H9 (cell line): ENCODE measurements at regions not wholly inside any gene's neighbourhood (a gene's known extent, or its start where the extent isn't known, plus 50 kb on each side); places are given as distances from the start of the nearest gene placed in this dataset.
A peak's percentile ranks its signal among the peaks of the same experiment; 100 is the strongest.

Source experiments
- DNase-seq: peaks from one replicate; pipeline ENCODE4 v3.0.0-alpha.2; 2017
- H2AFZ ChIP-seq: one replicate; pipeline ENCODE4 v1.6.1; 2013; ENCODE audit warnings: mild to moderate bottlenecking, low read length, control low read depth, moderate library complexity
- H2AK5ac ChIP-seq: 2 replicates; pipeline ENCODE4 v1.6.1; 2013; ENCODE audit warnings: low read length, control low read depth, mixed read lengths; ENCODE audit not compliant: insufficient read length
- H2BK120ac ChIP-seq: one replicate; pipeline ENCODE4 v1.6.1; 2013; ENCODE audit warnings: low read depth, mild to moderate bottlenecking, low read length, control low read depth, inconsistent platforms; ENCODE audit not compliant: poor library complexity, severe bottlenecking
- H2BK12ac ChIP-seq: 2 replicates; pipeline ENCODE4 v1.6.1; 2013; ENCODE audit warnings: low read length, control low read depth, mixed read lengths, low read depth; ENCODE audit not compliant: insufficient read length
- H2BK15ac ChIP-seq: 2 replicates; pipeline ENCODE4 v1.6.1; 2013; ENCODE audit warnings: low read depth, low read length, control low read depth
- H2BK20ac ChIP-seq: one replicate; pipeline ENCODE4 v1.6.1; 2013; ENCODE audit warnings: low read depth, mild to moderate bottlenecking, low read length, control low read depth, inconsistent platforms; ENCODE audit not compliant: poor library complexity, severe bottlenecking
- H2BK5ac ChIP-seq: 2 replicates; pipeline ENCODE4 v1.6.1; 2013; ENCODE audit warnings: low read length, control low read depth, mixed read lengths; ENCODE audit not compliant: insufficient read length
- H3K14ac ChIP-seq: 2 replicates; pipeline ENCODE4 v1.6.1; 2013; ENCODE audit warnings: low read length, control low read depth; ENCODE audit not compliant: insufficient read depth
- H3K18ac ChIP-seq: 2 replicates; pipeline ENCODE4 v1.6.1; 2013; ENCODE audit warnings: low read depth, mild to moderate bottlenecking, mixed read lengths, low read length, control low read depth; ENCODE audit not compliant: insufficient read length
- H3K23ac ChIP-seq: 2 replicates; pipeline ENCODE4 v1.6.1; 2013; ENCODE audit warnings: low read length, control low read depth, mixed read lengths, low read depth; ENCODE audit not compliant: insufficient read length
- H3K23me2 ChIP-seq: 2 replicates; pipeline ENCODE4 v1.6.1; 2013; ENCODE audit warnings: low read depth, mild to moderate bottlenecking, mixed read lengths, low read length, control low read depth; ENCODE audit not compliant: insufficient read length, poor library complexity, severe bottlenecking
- H3K27ac ChIP-seq: 2 replicates; pipeline ENCODE4 v1.5.1; 2013; ENCODE audit warnings: low read length, control low read depth, mixed read lengths, low read depth; ENCODE audit not compliant: insufficient read length
- H3K27me3 ChIP-seq: 2 replicates; pipeline ENCODE4 v1.6.1; 2013; ENCODE audit warnings: low read length, control low read depth, inconsistent platforms; ENCODE audit not compliant: insufficient read depth
- H3K4ac ChIP-seq: 2 replicates; pipeline ENCODE4 v1.6.1; 2013; ENCODE audit warnings: low read depth, mild to moderate bottlenecking, control low read depth, inconsistent platforms, low read length, moderate library complexity
- H3K4me1 ChIP-seq: 2 replicates; pipeline ENCODE4 v1.6.1; 2013; ENCODE audit warnings: low read length, control low read depth, inconsistent platforms; ENCODE audit not compliant: insufficient read depth
- H3K4me2 ChIP-seq: 2 replicates; pipeline ENCODE4 v1.6.1; 2013; ENCODE audit warnings: low read length, control low read depth, mixed read lengths; ENCODE audit not compliant: insufficient read length, insufficient read depth
- H3K56ac ChIP-seq: 2 replicates; pipeline ENCODE4 v1.6.1; 2013; ENCODE audit warnings: low read depth, mild to moderate bottlenecking, mixed read lengths, low read length, control low read depth; ENCODE audit not compliant: insufficient read length
- H3K79me1 ChIP-seq: 2 replicates; pipeline ENCODE4 v1.6.1; 2013; ENCODE audit warnings: low read depth, mild to moderate bottlenecking, moderate library complexity, low read length, control low read depth, inconsistent platforms; ENCODE audit not compliant: insufficient read depth, poor library complexity, severe bottlenecking
- H3K79me2 ChIP-seq: 2 replicates; pipeline ENCODE4 v1.6.1; 2013; ENCODE audit warnings: low read length, control low read depth, inconsistent platforms; ENCODE audit not compliant: insufficient read depth
- H3K9ac ChIP-seq: 2 replicates; pipeline ENCODE4 v1.6.1; 2013; ENCODE audit warnings: low read length, control low read depth, mixed read lengths; ENCODE audit not compliant: insufficient read length; ENCODE audit errors: extremely low read depth
- H3K9me3 ChIP-seq: one replicate; pipeline ENCODE4 v1.6.1; 2013; ENCODE audit warnings: low read depth, low read length, inconsistent platforms; ENCODE audit not compliant: control insufficient read depth
- H3T11ph ChIP-seq: one replicate; pipeline ENCODE4 v1.6.1; 2013; ENCODE audit warnings: mild to moderate bottlenecking, low read length, control low read depth, inconsistent platforms
- H4K20me1 ChIP-seq: one replicate; pipeline ENCODE4 v1.6.1; 2013; ENCODE audit not compliant: control insufficient read depth, insufficient read length, insufficient read depth
- H4K5ac ChIP-seq: 2 replicates; pipeline ENCODE4 v1.6.1; 2013; ENCODE audit warnings: low read depth, mild to moderate bottlenecking, mixed read lengths, low read length, control low read depth; ENCODE audit not compliant: insufficient read length
- H4K8ac ChIP-seq: replicated peaks from 2 replicates; pipeline ENCODE4 v1.6.1; 2013; ENCODE audit warnings: low read length, control low read depth, mixed read lengths, low read depth; ENCODE audit not compliant: insufficient read length
- H4K91ac ChIP-seq: 2 replicates; pipeline ENCODE4 v1.6.1; 2013; ENCODE audit warnings: low read depth, mild to moderate bottlenecking, moderate library complexity, mixed read lengths, low read length, control low read depth; ENCODE audit not compliant: insufficient read length
- H3K27ac Mint-ChIP-seq, 3 experiments: 2 replicates in 2 of 3; 3 replicates in 1 of 3; pipeline ENCODE4 v1.8.0; 2020 to 2021; ENCODE audit warnings: mixed read lengths in 3 of 3, mild to moderate bottlenecking in 1 of 3, moderate library complexity in 1 of 3
- H3K27me3 Mint-ChIP-seq: 2 replicates; pipeline ENCODE4 v1.8.0; 2021; ENCODE audit warnings: low read depth, mild to moderate bottlenecking, moderate library complexity, mixed read lengths
- H3K36me3 Mint-ChIP-seq, 3 experiments: 2 replicates in 2 of 3; 3 replicates in 1 of 3; pipeline ENCODE4 v1.8.0; 2020 to 2021; ENCODE audit warnings: low read depth in 3 of 3, mixed read lengths in 3 of 3; ENCODE audit not compliant: insufficient read depth in 1 of 3
- H3K4me1 Mint-ChIP-seq, 2 experiments: 2 replicates each; pipeline ENCODE4 v1.8.0; 2020; ENCODE audit warnings: mixed read lengths in 2 of 2
- H3K4me3 Mint-ChIP-seq, 2 experiments: 2 replicates in 1 of 2; 3 replicates in 1 of 2; pipeline ENCODE4 v1.8.0; 2020 to 2021; ENCODE audit warnings: mild to moderate bottlenecking in 2 of 2, mixed read lengths in 2 of 2, moderate library complexity in 1 of 2
- H3K9me3 Mint-ChIP-seq, 2 experiments: 2 replicates in 1 of 2; 3 replicates in 1 of 2; pipeline ENCODE4 v1.8.0; 2020; ENCODE audit warnings: mild to moderate bottlenecking in 2 of 2, mixed read lengths in 2 of 2, moderate library complexity in 1 of 2
- CTCF ChIP-seq: fragments of 200-600 bp; sonication (generic); conservative IDR thresholded peaks from 3 replicates; pipeline ENCODE4 v1.8.0; 2021; ENCODE audit warnings: antibody characterized with exemption, mild to moderate bottlenecking
- WGBS: extraction: QIAGEN DNeasy Blood & Tissue Kit; methylation state at CpG from one replicate; pipeline ENCODE4 v1.1.7; 2013; ENCODE audit warnings: missing lambda C conversion rate, low lambda C conversion rate, mixed read lengths; ENCODE audit not compliant: insufficient read length; ENCODE audit errors: extremely low coverage; 5-methylcytosine and 5-hydroxymethylcytosine counted together

GRCh38 chr2:129813404-129813803 lies 166.1 kb upstream of the RAB6C start:
- Histone ChIP-seq H2BK12ac (no peak overlapping the region), H2AK5ac (no peak overlapping the region), H4K5ac (no peak overlapping the region), H3K18ac (no peak overlapping the region), H2BK20ac (no peak overlapping the region), H4K91ac (no peak overlapping the region), H2AFZ (no peak overlapping the region), H3K4ac (no peak overlapping the region), H3K23me2 (no peaks in the 10 kb centered on the region), H2BK120ac (no peak overlapping the region), H3K4me1 (no peaks in the 10 kb centered on the region), H3K9ac (no peak overlapping the region), H3K79me1 (no peaks in the 10 kb centered on the region), H4K20me1 (no peaks in the 10 kb centered on the region), H3K4me2 (no peak overlapping the region), H3K27me3 (no peaks in the 10 kb centered on the region), H3K56ac (no peak overlapping the region), H3K79me2 (no peaks in the 10 kb centered on the region), H3T11ph (no peak overlapping the region), H3K23ac (no peak overlapping the region), H3K27ac (no peak overlapping the region), H3K14ac (no peak overlapping the region), H3K9me3 (peaks cover 6% of the 10 kb centered on the region), H4K8ac (no peak overlapping the region), H2BK5ac (no peak overlapping the region), H2BK15ac (no peak overlapping the region)
- no CpG with 5 or more reads among the region's 4 CpGs for WGBS
- Mint-ChIP-seq H3K36me3 (peaks cover 17 to 26% (median 18%) of the 10 kb centered on the region in 3 experiments), H3K4me3 (no peak overlapping the region), H3K27ac (no peak overlapping the region), H3K4me1 (peaks cover 13 to 29% of the 10 kb centered on the region in 2 experiments), H3K27me3 (peaks cover 3% of the 10 kb centered on the region), H3K9me3 (peaks cover 20 to 32% of the 10 kb centered on the region in 2 experiments)
- TF ChIP-seq CTCF: peak; percentile 64
- DNase-seq: no peak
